ENCODE measurements at regions not wholly inside any gene's neighbourhood (a gene's known extent, or its start where the extent isn't known, plus 50 kb on each side); places are given as distances from the start of the nearest gene placed in this dataset.

DNA sequence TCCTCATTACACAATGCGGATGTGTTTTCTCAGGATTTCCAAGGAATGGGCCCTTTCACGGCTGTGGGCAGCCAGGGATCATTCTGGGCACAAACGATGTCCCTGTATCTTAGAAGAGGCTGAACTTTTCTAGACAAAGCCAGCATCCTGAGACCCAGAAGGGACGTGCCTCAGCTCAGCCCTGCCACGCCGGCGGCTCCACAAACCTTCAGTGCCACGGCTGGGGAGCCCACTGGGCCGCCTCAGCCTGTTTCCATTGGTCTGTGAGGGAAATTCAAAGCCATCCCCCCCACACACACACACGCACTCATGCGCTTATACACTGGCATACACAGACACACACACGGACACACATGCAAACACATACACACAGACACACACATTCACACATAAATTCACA lies 344.9 kb upstream of the MKI67 start:
- no peak for DNase-seq

- no peak for DNase-seq
Measured at GRCh38 chr10:128472196-128472595, 346.0 kb upstream of the MKI67 start.

DNA sequence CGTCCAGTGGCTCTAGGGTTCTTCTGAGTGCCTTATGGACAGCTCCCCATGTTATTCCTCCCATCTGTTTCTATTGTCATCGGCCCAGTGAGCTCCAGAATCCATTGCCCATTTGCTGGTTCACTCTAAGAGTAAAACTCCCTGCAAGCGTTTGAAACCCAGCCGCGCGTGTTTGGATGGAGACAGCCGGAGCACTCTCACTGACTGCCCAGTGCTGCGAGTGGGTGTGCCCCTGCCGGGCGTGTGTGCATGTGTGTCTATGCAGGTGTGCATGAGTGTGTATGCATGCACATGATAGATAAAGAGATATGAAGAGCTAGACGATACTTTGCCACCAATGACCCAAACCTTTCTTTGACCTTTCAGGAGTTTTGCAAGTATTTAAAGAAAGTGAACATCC lies 347.2 kb upstream of the MKI67 start:
- no peak for DNase-seq

DNA sequence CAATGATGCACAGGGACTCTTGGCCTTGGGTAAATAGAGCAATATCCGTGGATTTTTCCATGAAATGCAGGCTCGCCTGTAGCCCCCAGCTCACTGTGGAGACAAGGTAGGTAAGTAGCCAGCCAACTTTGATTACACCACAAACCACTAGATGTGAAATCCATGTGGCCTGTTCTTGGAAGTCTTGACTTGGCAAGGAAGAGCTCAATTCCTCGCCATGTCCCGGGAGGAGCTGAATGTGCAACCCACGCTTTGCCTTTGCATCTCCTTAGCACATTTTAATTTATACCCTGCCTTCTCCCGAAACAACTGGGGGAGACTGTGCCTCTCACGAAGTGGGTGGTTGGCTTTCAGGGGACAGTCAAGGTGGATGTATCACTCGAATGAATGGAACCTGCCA lies 347.7 kb upstream of the MKI67 start:
- DNase-seq, result no peak

DNA sequence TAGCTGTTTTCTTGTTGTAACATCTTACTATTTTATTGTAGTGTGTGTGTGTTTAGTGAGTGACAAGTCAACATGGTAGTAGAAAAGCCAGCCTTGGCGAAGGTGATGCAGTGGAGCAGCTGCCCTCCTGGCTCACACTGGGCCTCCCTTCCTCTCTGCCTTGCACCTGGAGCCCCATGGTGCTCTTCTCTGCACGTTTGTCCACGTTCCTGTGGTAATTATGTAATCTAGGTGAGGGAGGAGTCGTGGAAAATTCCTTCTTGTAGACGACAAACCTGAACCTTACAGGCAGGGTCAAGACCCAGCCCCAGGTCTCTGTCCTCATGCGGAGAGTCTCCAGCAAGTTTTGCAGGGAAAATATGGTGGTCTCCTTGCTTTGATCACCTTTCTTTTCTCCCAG lies 348.3 kb upstream of the MKI67 start:
- no peak for DNase-seq

GRCh38 chr10:128475686-128476367 lies 349.6 kb upstream of the MKI67 start:
- DNase-seq, result no peak

GRCh38 chr10:128476368-128476725 lies 350.1 kb upstream of the MKI67 start:
- DNase-seq, result no peak

GRCh38 chr10:128476845-128477244 lies 350.6 kb upstream of the MKI67 start:
- no peak for DNase-seq

DNA sequence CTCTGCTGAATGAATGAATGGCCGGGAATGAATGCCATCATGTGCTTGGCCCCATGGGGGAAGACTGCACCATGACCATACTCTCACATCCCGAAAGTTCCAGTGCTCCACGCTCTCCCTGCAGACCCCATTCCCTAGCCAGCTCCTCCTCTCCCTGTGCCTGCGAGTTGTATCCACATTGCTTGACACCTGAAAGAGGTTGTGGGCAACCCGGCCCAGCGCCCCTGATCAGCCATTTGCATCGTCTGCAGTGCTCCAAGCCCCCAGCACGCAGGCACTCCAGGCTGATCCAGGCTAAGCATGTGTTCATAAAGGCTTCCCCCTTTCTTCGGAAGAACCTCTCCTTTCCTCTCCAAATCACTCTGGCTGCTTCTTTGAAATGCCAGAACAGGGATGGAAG lies 354.4 kb upstream of the MKI67 start:
- DNase-seq, result no peak

DNA sequence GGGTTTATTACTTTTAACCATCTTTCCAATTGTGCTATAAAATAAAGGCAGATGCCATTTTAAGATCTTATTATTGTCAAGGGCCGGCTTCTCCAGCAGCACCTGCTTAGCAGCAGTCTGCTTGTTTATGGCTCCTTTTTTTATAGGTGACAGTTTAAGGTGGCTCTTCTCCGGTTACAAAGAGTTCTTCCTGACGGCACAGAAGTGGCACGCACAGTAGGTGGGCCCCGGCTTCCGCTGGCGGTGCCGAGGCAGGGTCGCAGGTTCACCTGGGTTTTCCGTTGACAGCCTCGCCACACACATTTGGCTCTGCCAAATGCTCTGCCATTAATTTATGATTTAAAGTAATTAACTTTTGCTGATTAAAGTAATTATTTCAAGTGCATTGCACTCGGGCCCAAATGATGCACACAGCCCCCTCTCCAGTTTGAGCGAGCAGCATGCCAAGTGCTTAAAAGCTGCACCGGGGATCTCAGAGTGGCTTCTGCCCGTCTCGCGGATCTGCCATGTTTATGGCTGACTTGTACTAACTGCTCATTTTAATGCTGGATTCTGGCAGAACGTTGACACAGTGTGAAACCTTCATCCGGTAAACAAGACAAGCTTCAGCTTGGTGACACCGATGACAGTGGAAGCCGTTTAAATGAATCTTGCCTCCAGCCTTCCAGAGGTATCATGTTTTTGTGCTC lies 355.1 kb upstream of the MKI67 start:
- no peak for DNase-seq

DNA sequence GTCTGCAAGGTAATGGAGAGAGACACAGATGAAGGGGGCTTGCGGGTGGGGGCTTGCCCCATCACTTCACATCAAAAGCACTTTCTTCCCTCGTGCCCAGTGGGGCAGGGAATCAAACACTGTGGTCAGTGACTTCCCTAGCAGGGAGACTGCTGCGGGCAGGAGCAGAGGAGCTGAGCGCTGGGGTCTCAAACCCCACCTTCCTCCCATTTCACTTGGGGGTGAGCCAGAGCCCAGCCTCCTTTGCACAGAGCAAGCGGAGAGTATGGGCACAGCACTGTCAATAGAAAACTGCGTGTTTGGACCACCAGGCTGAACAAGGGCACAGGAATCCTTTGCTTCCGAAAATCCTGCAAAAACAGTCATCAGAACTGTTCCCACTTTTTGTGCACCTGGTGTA lies 355.8 kb upstream of the MKI67 start:
- DNase-seq, result no peak

GRCh38 chr10:128483216-128483615 lies 357.0 kb upstream of the MKI67 start:
- DNase-seq, result no peak

DNA sequence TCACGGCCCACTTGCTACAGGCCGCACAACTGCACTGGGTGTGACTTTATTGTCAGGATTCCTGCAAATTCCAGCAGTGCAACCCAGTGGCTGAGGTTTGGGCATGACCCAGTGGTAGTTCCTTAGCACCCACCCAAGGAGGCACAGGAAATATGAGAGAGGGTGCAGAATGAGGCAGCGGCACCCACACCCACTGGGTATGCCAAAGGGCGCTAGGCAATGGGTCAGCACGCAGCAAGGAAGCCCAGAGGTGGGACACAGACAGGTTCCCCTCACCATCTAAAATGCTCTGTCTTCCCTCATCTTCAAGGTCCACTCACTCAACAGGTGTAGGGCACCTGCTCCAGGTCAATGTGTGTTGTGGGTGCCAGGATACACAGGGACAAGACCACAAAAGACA lies 357.8 kb upstream of the MKI67 start:
- DNase-seq, result no peak

DNA sequence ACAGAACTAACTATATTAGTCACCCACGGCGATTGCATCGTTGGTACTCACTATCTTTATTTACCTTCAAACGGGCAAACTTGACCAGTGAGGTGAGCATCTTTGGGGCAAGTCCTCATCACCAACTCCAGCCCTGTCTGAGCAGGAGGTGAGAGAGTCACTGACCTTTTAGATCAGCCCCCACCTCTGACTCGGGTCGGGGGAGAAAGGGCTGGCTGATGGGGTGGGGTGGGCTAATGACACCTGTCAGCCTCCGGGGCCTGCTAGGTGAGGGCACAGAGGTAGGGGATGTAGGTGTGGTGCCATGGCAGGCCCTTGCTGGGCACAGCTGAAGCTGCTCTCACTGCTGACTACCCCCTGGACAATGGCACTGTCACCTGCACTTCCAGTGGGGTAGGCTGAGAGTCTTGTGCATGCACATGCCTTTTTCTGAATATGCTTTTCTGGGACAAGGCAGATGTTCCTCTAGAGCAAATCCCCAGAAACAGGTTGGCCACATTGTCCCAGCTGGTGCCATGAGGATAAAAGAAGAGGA lies 359.5 kb upstream of the MKI67 start:
- no peak for DNase-seq

- no peak for DNase-seq
Measured at GRCh38 chr10:128487517-128487916, 361.3 kb upstream of the MKI67 start.

DNA sequence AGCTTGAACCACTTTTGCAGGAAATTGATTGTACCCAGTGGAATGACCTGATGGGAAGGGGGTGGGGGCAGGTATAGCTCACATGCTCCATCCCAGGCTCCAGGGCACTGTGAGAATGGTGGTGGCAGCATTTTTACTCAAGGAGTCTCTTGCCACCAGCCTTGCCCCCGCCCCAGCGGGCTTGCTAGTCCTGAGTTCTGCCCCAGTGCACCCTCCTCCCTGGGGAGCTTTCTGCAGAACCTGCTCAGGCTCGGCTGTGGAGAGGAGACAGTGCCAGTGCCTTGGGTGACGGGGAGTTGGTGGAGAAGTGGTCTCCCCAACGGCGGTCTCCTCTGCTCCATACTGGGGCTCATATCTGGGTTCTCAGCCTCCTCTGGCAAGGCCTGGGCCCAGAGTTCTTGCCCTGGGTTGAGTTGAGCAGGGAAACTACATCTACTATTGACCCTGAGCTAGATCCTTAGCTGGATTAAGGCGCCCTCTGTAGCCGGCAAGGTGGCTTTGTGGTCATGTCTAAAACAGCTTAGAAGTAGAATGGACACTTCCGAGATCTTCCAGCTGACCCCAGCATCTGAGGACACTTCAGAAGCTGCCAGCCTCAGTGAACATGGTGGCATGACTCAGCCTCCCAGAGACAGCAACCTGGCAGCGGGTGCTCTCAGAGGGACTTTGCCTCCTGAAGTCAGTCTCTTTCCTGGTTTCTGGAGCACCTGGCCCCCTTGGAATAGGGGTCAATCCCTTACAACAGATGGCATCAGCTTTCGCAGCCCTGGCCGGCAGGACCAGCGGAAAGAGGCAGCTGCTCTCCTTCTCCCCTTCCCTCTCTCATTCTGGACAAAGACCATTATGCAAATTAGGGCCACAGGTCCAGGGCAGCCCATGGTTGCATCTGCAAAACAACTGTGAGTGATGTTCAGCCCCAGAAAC lies 363.4 kb upstream of the MKI67 start:
- no peak for DNase-seq

DNA sequence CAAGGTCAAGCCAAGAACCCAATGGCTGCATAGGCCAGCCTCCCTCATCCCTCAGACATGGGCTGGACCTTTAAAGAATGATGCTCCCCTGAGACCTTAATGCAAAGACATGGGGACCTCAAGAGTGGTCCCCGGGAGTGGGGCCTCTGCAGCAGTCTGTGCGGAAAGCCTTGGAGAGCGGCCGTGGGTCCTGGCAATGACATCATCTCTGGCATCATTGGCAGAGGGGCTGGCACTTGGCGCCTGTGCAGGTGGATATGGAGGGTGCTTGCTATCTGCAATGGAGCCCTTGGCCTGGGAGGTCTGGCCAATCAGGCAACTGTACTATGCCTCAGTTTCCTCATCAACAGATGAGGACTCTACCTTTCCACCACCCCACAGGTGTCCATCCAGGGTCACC lies 365.5 kb upstream of the MKI67 start:
- DNase-seq, result no peak

DNA sequence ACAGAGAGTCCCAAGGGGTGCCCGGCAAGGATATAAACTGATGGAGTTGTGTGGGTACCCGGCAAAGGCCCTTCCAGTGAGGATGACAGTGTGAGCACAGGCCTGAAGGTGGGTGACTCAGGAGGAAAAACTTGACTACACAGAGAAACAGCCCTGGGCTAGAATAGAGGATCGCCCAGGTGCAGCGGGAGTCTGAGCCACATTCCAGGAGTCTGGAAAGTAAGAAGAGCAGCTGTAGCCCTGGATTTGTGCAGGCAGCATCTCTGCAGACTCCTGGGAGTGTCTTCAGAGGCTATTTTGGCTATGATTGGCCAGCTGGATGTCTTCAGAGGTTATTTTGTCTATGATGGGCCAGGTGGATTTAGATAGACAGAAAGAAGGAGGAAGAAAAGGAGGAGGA lies 367.6 kb upstream of the MKI67 start:
- no peak for DNase-seq

- no peak for DNase-seq
Measured at GRCh38 chr10:128494665-128495064, 368.4 kb upstream of the MKI67 start.

- no peak for DNase-seq
Measured at GRCh38 chr10:128497660-128498377, 371.6 kb upstream of the MKI67 start.

- DNase-seq, result no peak
Measured at GRCh38 chr10:128498378-128498730, 372.1 kb upstream of the MKI67 start.

- DNase-seq, result no peak
Measured at GRCh38 chr10:128498746-128499145, 372.5 kb upstream of the MKI67 start.

DNA sequence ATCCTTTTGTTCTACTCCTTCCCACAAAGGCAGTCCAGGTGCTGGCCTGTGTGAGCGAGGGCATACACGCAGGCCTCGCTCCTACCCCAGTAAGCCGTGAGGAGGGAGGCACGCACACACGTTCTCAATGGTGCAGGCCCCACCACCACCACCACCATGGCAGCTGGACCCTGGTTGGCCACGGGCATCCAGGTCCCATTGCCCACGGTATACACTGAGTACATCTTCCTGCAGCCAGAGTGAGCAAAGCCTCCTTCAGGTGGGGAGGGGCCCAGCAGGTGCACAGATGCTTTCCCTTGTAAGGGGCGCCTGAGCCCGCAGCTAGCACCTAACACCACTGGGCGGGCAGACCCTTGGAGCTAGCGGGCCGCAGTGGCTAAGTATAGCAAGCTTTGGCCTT lies 373.3 kb upstream of the MKI67 start:
- no peak for DNase-seq
